ENCODE measurements at regions not wholly inside any gene's neighbourhood (a gene's known extent, or its start where the extent isn't known, plus 50 kb on each side); places are given as distances from the start of the nearest gene placed in this dataset.

GRCh38 chr9:119707228-119707845 is 338.1 kb upstream of the BRINP1 start:
- TF ChIP-seq CTCF (IDR thresholded peaks at IDR 0.05) (no peak), POLR2A (IDR thresholded peaks at IDR 0.05) (no peak)
